H1 (cell line): ENCODE measurements at regions not wholly inside any gene's neighbourhood (a gene's known extent, or its start where the extent isn't known, plus 50 kb on each side); places are given as distances from the start of the nearest gene placed in this dataset.
"Not testable (repeated sequence)": the region's sequence is repeated elsewhere in the genome, so short reads cannot be mapped to it uniquely, and the experiment has no call there.

Experiments used
- CTCF ChIA-PET: fragments of 300-600 bp; sonication (Branson Sonifier 250); formaldehyde crosslinking; loops from one replicate; lab custom pipeline; 2021; ENCODE audit not compliant: partially characterized antibody; lab: Charles Lee
- POLR2A ChIA-PET: fragments of 300-600 bp; sonication (Branson Sonifier 250); formaldehyde crosslinking; loops from one replicate; lab custom pipeline; 2021; ENCODE audit warnings: inconsistent platforms; ENCODE audit not compliant: partially characterized antibody; lab: Charles Lee
- DNase-seq, 2 experiments: peaks; one replicate each; pipeline versions ENCODE4 v3.0.0 to v3.0.0-alpha.2; 2010 to 2022; ENCODE audit warnings: low spot score in 2 of 2, low read depth in 1 of 2, mixed read lengths in 1 of 2
- FAIRE-seq: peaks from 2 replicates; lab custom pipeline; 2011; peaks lifted over from hg19 to GRCh38; lab: Jason Lieb, UNC
- H2AFZ ChIP-seq: 2 replicates; pipeline ENCODE4 v1.8.1; 2012; ENCODE audit warnings: low read length, inconsistent platforms
- H2AK5ac ChIP-seq: 2 replicates; pipeline ENCODE4 v1.6.1; 2013; ENCODE audit warnings: low read depth, low read length
- H2BK120ac ChIP-seq: replicated peaks from 2 replicates; pipeline ENCODE3; 2013; ENCODE audit warnings: low read depth, low read length, inconsistent platforms
- H2BK12ac ChIP-seq: 2 replicates; pipeline ENCODE4 v1.6.1; 2013; ENCODE audit warnings: low read depth, low read length
- H2BK15ac ChIP-seq: 2 replicates; pipeline ENCODE4 v1.6.1; 2013; ENCODE audit warnings: low read length
- H2BK20ac ChIP-seq: 2 replicates; pipeline ENCODE4 v1.6.1; 2013; ENCODE audit warnings: low read length
- H2BK5ac ChIP-seq: 2 replicates; pipeline ENCODE4 v1.6.1; 2013; ENCODE audit warnings: low read depth, low read length
- H3K14ac ChIP-seq: 2 replicates; pipeline ENCODE4 v1.6.1; 2013; ENCODE audit warnings: inconsistent platforms; ENCODE audit not compliant: insufficient read length
- H3K18ac ChIP-seq: 2 replicates; pipeline ENCODE4 v1.6.1; 2013; ENCODE audit warnings: low read length; ENCODE audit errors: extremely low read depth
- H3K23ac ChIP-seq: 2 replicates; pipeline ENCODE4 v1.6.1; 2013; ENCODE audit warnings: inconsistent platforms; ENCODE audit not compliant: insufficient read length
- H3K23me2 ChIP-seq: 2 replicates; pipeline ENCODE4 v1.6.1; 2013; ENCODE audit warnings: low read depth, low read length
- H3K27ac ChIP-seq: 2 replicates; pipeline ENCODE4 v1.6.1; 2011; ENCODE audit warnings: low read depth, low read length, inconsistent platforms
- H3K27me3 ChIP-seq, 4 experiments: replicated peaks in 1 of 4; 1 replicate in 1 of 4; 2 replicates in 3 of 4; pipeline versions ENCODE4 v1.6.1 to v1.8.1; 2011 to 2013; ENCODE audit warnings: low read length in 3 of 4, mild to moderate bottlenecking in 3 of 4, inconsistent platforms in 2 of 4, mixed read lengths in 2 of 4, moderate library complexity in 1 of 4; ENCODE audit not compliant: control insufficient read depth in 3 of 4, insufficient read depth in 3 of 4; ENCODE audit errors: extremely low read depth in 1 of 4
- H3K36me3 ChIP-seq, 4 experiments: 2 replicates each; pipeline versions ENCODE4 v1.6.1 to v1.8.1; 2011 to 2013; ENCODE audit warnings: mild to moderate bottlenecking in 4 of 4, low read length in 3 of 4, moderate library complexity in 2 of 4, control low read depth in 1 of 4, inconsistent platforms in 1 of 4; ENCODE audit not compliant: insufficient read depth in 4 of 4, control insufficient read depth in 2 of 4
- H3K4ac ChIP-seq: replicated peaks from 2 replicates; pipeline ENCODE3; 2013; ENCODE audit warnings: low read length, low read depth, mixed read lengths, inconsistent platforms; ENCODE audit not compliant: insufficient read length
- H3K4me1 ChIP-seq, 4 experiments: replicated peaks in 1 of 4; 1 replicate in 1 of 4; 2 replicates in 3 of 4; pipeline versions ENCODE4 v1.6.1 to v1.8.1; 2011 to 2013; ENCODE audit warnings: low read length in 3 of 4, inconsistent platforms in 2 of 4, mixed read lengths in 1 of 4; ENCODE audit not compliant: insufficient read depth in 4 of 4, control insufficient read depth in 3 of 4
- H3K4me2 ChIP-seq, 2 experiments: 2 replicates each; pipeline versions ENCODE4 v1.6.1 to v1.8.1; 2011 to 2013; ENCODE audit warnings: low read depth in 2 of 2, low read length in 2 of 2, control low read depth in 1 of 2, inconsistent platforms in 1 of 2, mild to moderate bottlenecking in 1 of 2; ENCODE audit not compliant: insufficient read depth in 1 of 2
- H3K4me3 ChIP-seq, 4 experiments: fragments of 200-600, 300-600 bp in 1 of 4; sonication (generic), shearing (Covaris generic), sonication (Bioruptor Twin) in 1 of 4; 2 replicates each; pipeline versions ENCODE4 v1.5.1 to v1.8.1; 2011 to 2016; ENCODE audit warnings: low read length in 4 of 4, low read depth in 3 of 4, control low read depth in 2 of 4, inconsistent platforms in 2 of 4, mild to moderate bottlenecking in 2 of 4, mixed read lengths in 1 of 4, moderate library complexity in 1 of 4; ENCODE audit not compliant: insufficient read depth in 2 of 4; ENCODE audit errors: extremely low read depth in 1 of 4
- H3K56ac ChIP-seq: replicated peaks from 2 replicates; pipeline ENCODE3; 2013; ENCODE audit warnings: low read depth, mild to moderate bottlenecking, mixed read lengths, low read length, inconsistent platforms; ENCODE audit not compliant: insufficient read length
- H3K79me1 ChIP-seq: 2 replicates; pipeline ENCODE4 v1.6.1; 2013; ENCODE audit warnings: low read depth, low read length, control low read depth
- H3K79me2 ChIP-seq, 2 experiments: 2 replicates each; pipeline versions ENCODE4 v1.6.1 to v1.8.1; 2012 to 2013; ENCODE audit warnings: low read length in 2 of 2, mild to moderate bottlenecking in 2 of 2, inconsistent platforms in 1 of 2; ENCODE audit not compliant: insufficient read depth in 2 of 2, control insufficient read depth in 1 of 2
- H3K9ac ChIP-seq, 4 experiments: replicated peaks in 1 of 4; 1 replicate in 1 of 4; 2 replicates in 3 of 4; pipeline versions ENCODE4 v1.6.1 to v1.8.1; 2011 to 2013; ENCODE audit warnings: low read depth in 3 of 4, low read length in 3 of 4, control low read depth in 2 of 4, mild to moderate bottlenecking in 2 of 4, moderate library complexity in 2 of 4, inconsistent platforms in 1 of 4; ENCODE audit errors: extremely low read depth in 1 of 4
- H3K9me3 ChIP-seq, 2 experiments: 2 replicates each; pipeline versions ENCODE4 v1.6.1 to v1.8.1; 2012 to 2013; ENCODE audit warnings: mild to moderate bottlenecking in 2 of 2, moderate library complexity in 2 of 2, control low read depth in 1 of 2, inconsistent platforms in 1 of 2, low read depth in 1 of 2, low read length in 1 of 2, mixed read lengths in 1 of 2; ENCODE audit not compliant: insufficient read depth in 2 of 2
- H4K20me1 ChIP-seq, 2 experiments: replicated peaks in 1 of 2; 2 replicates each; pipeline versions ENCODE3 to v1.8.1; 2011 to 2013; ENCODE audit warnings: inconsistent platforms in 2 of 2, low read length in 2 of 2, mild to moderate bottlenecking in 1 of 2; ENCODE audit not compliant: insufficient read depth in 2 of 2, control insufficient read depth in 1 of 2
- H4K5ac ChIP-seq: 2 replicates; pipeline ENCODE4 v1.6.1; 2013; ENCODE audit warnings: low read length, low read depth, mixed read lengths, inconsistent platforms; ENCODE audit not compliant: insufficient read length
- H4K8ac ChIP-seq: 2 replicates; pipeline ENCODE4 v1.8.0; 2013; ENCODE audit warnings: mild to moderate bottlenecking, moderate library complexity, low read length, inconsistent platforms; ENCODE audit not compliant: insufficient read depth; ENCODE audit errors: extremely low read depth
- H4K91ac ChIP-seq: replicated peaks from 2 replicates; pipeline ENCODE3; 2013; ENCODE audit warnings: low read length, mixed read lengths, inconsistent platforms; ENCODE audit not compliant: insufficient read length
- WGBS, 2 experiments: shearing (Covaris generic) in 1 of 2; methylation state at CpG; one replicate each; pipeline versions ENCODE4 v1.1.6 to v1.1.7; 2013 to 2015; ENCODE audit warnings: low lambda C conversion rate in 2 of 2, mixed read lengths in 2 of 2, inconsistent platforms in 1 of 2, low coverage in 1 of 2, missing lambda C conversion rate in 1 of 2; ENCODE audit not compliant: insufficient replicate concordance in 2 of 2, insufficient coverage in 1 of 2, insufficient read length in 1 of 2; ENCODE audit errors: extremely low coverage in 1 of 2, missing lambda C conversion rate in 1 of 2; 5-methylcytosine and 5-hydroxymethylcytosine counted together

- H3K79me2 ChIP-seq, H3K9me3 ChIP-seq, DNase-seq, H3K4me3 ChIP-seq, H3K23ac ChIP-seq, H2AFZ ChIP-seq, H3K27ac ChIP-seq, H3K14ac ChIP-seq, H2BK15ac ChIP-seq, H2BK20ac ChIP-seq, H2BK120ac ChIP-seq, H4K20me1 ChIP-seq, H2BK12ac ChIP-seq, H3K36me3 ChIP-seq, H2BK5ac ChIP-seq, H3K56ac ChIP-seq, FAIRE-seq, H3K79me1 ChIP-seq, H3K4ac ChIP-seq, H4K91ac ChIP-seq, H3K9ac ChIP-seq, H3K4me2 ChIP-seq, H3K27me3 ChIP-seq, POLR2A ChIA-PET, H4K5ac ChIP-seq, H3K18ac ChIP-seq, H3K4me1 ChIP-seq, H3K23me2 ChIP-seq, H4K8ac ChIP-seq, H2AK5ac ChIP-seq: not testable (repeated sequence)
- CTCF ChIA-PET, result interaction anchor here (0.6 kb wide), 1 partner anchor 21 kb away, joined by 3 read pairs; no protein-coding TSS in a partner anchor
- 100% methylated on average over 5 of the region's 5 CpGs; no CpG with 5 or more reads in 1 of the 2 experiments for WGBS, 2 experiments
Measured at GRCh38 chr12:33920460-33920859, 101.8 kb upstream of the ALG10 start.
